HG03280 (cell line): ENCODE measurements at regions not wholly inside any gene's neighbourhood (a gene's known extent, or its start where the extent isn't known, plus 50 kb on each side); places are given as distances from the start of the nearest gene placed in this dataset.
"Not testable (repeated sequence)": the region's sequence is repeated elsewhere in the genome, so short reads cannot be mapped to it uniquely, and the experiment has no call there.

Experiments used
- ATAC-seq: cut with Tn5 transposase; IDR thresholded peaks from one replicate; pipeline ENCODE4 v1.9.1; 2021; ENCODE audit warnings: mild to moderate bottlenecking, moderate library complexity; ENCODE audit not compliant: unreplicated experiment

- ATAC-seq: no peak
Measured at GRCh38 chr14:87260460-87260859, 732.5 kb downstream of the GALC start.

DNA sequence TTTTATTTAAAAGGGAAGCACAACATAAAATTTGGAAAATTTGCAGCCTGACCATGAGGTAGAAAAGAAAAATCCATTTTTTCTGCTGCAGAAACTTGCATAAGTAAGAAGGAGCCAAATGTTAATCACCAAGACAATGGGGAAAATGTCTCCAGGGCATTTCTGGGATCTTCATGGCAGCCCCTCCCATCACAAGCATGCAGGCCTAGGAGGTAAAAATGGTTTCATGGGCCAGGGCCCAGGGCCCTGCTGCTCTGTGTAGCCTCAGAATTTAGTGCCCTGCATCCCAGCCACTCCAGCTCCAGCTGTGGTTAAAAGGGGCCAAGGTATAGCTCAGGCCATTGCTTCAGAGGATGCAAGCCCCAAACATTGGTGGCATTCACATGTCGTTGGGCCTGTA lies 735.6 kb downstream of the GALC start:
- ATAC-seq: no peak

DNA sequence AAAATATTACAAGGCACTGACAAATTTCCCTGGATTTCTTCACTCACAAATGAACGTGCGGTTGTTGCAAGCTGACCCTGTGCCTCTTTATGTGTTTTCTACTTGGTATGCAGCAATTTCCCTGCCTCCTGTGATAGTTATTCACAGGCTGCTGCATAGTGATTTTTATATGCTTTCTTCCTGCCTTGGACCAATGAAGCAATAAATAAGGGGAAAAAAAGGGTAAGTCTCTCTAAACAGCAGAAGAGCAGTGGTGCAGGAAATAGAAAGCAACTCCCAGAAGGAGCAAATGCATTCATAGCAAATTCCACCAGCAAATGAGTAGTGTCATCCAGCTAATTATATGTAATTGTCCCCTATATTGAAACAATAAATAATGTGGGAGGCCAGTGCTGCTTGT lies 737.9 kb downstream of the GALC start:
- no peak for ATAC-seq

DNA sequence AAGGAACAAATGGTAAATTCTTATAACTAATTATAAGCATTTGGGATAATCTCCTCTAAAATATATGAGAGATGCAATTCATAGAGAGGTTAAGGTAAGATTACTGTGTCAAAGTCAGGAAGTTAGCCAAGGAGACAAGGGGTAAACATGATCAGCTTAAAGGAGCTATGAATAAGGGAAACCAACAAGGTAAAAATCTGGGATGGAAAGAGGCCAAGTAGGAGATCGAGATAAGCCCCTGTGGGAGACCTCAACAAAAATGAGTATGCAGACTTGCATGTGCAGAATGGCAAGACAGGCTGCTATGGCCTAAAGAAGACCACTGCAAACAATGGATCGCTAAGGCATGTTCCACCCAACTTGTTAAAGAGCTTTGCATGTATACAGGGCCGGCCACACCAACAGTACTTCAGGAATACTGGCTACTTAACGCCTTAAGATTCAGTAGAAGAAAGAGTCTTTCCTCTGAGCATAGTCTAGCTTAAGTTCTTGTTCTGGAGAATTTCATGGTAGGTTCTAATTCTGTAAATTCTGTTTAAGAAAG lies 738.6 kb downstream of the GALC start:
- ATAC-seq: no peak

- not testable (repeated sequence) for ATAC-seq
Measured at GRCh38 chr14:87253791-87254190, 739.2 kb downstream of the GALC start.

DNA sequence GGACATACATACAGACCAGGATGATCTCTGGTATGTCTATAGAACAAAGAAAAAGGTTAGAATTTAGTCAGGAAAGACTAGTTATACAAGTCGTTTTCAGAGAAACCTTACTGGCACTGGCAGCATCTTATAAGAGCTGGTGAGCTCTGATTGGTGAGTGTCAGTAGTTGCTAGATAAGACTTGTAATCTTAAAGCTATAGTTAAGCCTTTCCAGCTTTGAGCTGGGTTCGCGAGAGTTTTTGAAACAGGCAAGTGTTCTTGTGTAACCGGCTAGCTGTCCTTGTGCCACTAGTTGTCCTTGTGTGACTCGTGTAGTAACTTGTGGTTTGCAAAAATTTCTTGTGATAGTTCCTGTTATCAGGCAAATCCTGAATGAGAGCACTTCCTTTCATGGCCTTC lies 740.9 kb downstream of the GALC start:
- ATAC-seq: no peak

GRCh38 chr14:87251011-87251410 lies 742.0 kb downstream of the GALC start:
- no peak for ATAC-seq

- no peak for ATAC-seq
Measured at GRCh38 chr14:87241018-87241768, 751.8 kb downstream of the GALC start.

DNA sequence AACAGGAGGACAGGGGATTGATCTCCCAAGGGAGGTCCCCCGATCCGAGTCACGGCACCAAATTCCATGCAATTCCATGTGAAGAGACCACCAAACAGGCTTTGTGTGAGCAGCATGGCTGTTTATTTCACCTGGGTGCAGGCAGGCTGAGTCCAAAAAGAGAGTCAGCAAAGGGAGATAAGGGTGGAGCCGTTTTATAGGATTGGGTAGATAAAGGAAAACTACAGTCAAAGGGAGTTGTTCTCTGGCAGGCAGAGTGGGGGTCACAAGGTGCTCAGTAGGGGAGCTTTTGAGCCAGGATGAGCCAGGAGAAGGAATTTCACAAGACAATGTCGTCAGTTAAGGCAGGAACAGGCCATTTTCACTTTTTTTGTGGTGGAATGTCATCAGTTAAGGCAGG lies 752.7 kb downstream of the GALC start:
- not testable (repeated sequence) for ATAC-seq

- no peak for ATAC-seq
Measured at GRCh38 chr14:87233806-87234384, 759.1 kb downstream of the GALC start.

DNA sequence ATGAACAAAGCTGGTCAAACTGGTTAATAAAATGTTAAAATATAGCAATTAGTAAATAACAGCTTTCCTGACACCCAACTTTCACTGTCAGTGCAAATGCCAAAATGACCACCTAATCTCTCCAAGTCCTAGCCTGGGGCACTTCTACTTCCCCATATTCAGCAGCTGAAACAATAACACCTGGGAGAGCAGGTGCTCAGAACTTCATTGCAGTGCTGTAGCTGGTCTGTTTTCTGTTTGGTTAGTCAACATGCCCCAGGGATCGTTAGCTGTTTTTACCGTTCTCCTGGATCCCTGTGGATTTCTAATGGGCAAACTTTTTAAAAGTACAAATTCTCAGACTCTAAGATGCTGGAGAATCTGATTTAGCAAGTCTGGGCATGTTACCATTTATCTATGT lies 759.7 kb downstream of the GALC start:
- ATAC-seq: no peak

DNA sequence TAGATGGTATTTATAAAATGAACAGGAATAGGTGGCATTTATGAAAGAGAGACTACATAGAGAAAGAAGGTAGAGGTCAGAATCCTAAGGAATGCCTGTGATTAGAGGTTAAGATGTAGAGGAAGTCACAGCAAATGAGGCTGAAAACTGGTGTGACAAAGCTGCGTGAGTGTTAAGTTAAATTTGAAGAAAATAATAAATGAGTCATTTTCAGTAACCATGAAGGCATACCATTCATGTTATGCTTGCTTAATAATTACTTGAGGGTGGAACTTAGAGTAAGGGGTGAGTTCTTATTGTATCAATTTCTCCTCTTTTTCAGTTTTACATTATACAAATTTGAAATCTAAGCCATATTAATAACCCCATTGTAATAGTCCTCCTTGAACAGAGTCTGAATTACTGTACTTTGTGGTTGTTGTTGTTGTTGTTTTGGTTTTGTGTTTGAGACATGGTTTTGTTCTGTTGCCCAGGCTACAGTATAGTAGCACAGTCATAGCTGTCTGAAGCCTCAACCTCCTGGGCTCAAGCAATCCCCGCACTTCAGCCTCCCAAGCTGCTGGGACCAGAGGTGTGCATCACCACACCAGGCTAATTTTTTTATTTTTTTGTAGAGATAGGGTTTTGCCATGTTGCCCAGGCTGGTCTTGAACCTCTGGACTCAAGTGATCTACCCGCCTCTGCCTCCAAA lies 761.5 kb downstream of the GALC start:
- ATAC-seq: no peak

- ATAC-seq: no peak
Measured at GRCh38 chr14:87230726-87231125, 762.3 kb downstream of the GALC start.

GRCh38 chr14:87229131-87229530 lies 763.9 kb downstream of the GALC start:
- ATAC-seq: no peak

DNA sequence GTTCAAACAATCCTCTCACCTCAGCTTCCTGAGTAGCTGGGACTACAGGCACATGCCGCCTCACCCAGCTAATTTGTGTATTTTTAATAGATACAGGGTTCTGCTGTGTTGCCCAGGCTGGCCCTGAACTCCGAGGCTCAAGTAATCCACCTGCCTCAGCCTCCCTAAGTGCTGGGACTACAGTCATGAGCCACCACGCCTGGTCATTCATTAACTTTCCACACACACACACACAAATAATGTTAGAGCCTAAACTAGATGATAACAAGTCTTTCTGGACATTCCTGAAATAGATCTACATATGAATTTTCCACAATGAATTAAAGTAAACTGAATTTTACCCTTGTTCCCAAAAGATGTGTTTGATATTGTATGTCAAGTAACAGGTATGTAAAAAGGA lies 776.0 kb downstream of the GALC start:
- no peak for ATAC-seq

- no peak for ATAC-seq
Measured at GRCh38 chr14:87214558-87214957, 778.4 kb downstream of the GALC start.

- ATAC-seq: no peak
Measured at GRCh38 chr14:87207756-87208155, 785.2 kb downstream of the GALC start.

GRCh38 chr14:87205811-87206210 lies 787.2 kb downstream of the GALC start:
- ATAC-seq: no peak

GRCh38 chr14:87203346-87203745 lies 789.6 kb downstream of the GALC start:
- ATAC-seq: no peak

DNA sequence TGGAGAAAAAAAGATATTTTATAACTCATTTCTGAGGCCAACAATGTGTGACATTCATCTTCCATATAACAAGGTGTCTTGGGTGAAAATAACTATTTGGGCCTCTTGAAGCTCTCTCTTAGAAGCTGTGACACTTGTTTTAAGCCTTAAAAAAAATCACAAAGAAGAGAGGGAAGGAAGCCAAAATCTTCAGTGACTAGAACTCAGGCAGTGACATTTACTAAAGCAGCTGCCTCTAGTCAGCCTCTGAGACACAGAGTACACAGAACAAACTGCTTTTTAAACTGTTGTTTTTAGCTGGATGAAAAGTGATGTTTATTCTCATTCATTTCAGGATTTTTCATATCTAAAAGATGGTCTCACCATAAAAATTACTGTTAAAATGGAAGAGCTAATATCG lies 793.6 kb downstream of the GALC start:
- no peak for ATAC-seq

DNA sequence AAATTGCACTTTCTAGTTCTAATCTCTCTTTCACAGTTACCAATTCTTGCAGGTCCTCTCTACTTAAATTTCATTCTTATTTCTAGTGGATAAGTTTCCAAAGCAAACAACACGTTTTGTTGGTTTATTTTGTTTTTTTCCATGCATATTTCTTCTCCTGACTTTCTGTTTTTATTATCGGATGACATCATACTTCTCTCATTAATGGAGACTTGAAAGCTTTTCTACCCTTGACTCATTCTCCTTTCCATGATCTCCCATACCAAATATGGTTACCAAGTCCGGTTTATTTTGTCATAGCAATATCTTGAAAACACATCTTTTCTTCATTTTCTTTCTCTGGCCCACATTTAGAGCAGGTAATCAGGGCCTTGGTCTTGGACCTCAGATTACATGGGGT lies 796.5 kb downstream of the GALC start:
- ATAC-seq: no peak

DNA sequence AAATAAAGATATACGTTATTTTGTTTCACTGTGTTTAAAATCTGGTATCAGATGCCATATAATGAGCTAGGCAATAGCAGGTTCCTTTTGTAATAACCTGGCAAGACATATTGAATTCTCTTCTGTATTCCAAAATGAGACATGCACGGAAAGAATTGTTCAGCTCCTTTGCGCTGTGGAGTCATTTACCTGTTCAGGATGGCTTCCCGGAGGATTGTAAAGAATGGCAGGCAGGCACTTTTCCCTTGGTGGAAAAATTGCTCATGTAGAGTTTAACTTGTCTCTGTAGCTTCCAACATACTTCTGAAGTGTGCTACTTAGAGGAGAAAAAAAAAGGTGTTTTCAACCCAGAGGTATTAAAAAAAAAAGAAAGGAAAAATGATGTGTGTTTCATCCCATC lies 805.2 kb downstream of the GALC start:
- ATAC-seq: no peak
